H1 (cell line): ENCODE measurements at regions not wholly inside any gene's neighbourhood (a gene's known extent, or its start where the extent isn't known, plus 50 kb on each side); places are given as distances from the start of the nearest gene placed in this dataset.

Experiments
- CHD7 ChIP-seq: fragments of 300-600 bp; sonication (generic); IDR thresholded peaks from 2 replicates; pipeline ENCODE4 v1.7.1; 2012; ENCODE audit warnings: low read length, moderate library complexity, mild to moderate bottlenecking, inconsistent platforms; ENCODE audit not compliant: insufficient replicate concordance
- CTBP2 ChIP-seq: IDR thresholded peaks from 2 replicates; pipeline ENCODE4 v1.7.0; 2011; ENCODE audit warnings: borderline replicate concordance, mild to moderate bottlenecking, moderate library complexity, mixed read lengths, low read length; ENCODE audit not compliant: insufficient read depth, insufficient read length
- FOSL1 ChIP-seq: IDR thresholded peaks from 2 replicates; pipeline ENCODE4 v1.6.1; 2011; ENCODE audit warnings: mild to moderate bottlenecking, low read depth, low read length, moderate library complexity; ENCODE audit not compliant: insufficient read depth
- KDM4A ChIP-seq: IDR thresholded peaks from one replicate; pipeline ENCODE4 v1.7.1; 2012; ENCODE audit warnings: low read depth, mild to moderate bottlenecking, moderate library complexity, low read length, inconsistent platforms; ENCODE audit not compliant: severe bottlenecking
- SP4 ChIP-seq: IDR thresholded peaks from 2 replicates; pipeline ENCODE4 v1.6.1; 2012; ENCODE audit warnings: low read length, inconsistent platforms
- TEAD4 ChIP-seq: IDR thresholded peaks from 2 replicates; pipeline ENCODE4 v1.6.1; 2012; ENCODE audit warnings: low read depth, low read length, inconsistent platforms, mixed read lengths
- ZNF274 ChIP-seq: IDR thresholded peaks from 2 replicates; pipeline ENCODE4 v1.7.0; 2012; ENCODE audit warnings: low read length, borderline replicate concordance; ENCODE audit errors: extremely low read depth
- TF ChIP-seq, protein P1 (sequence below): IDR thresholded peaks from 2 replicates; pipeline ENCODE4 v1.6.1; 2012; ENCODE audit warnings: inconsistent platforms

DNA sequence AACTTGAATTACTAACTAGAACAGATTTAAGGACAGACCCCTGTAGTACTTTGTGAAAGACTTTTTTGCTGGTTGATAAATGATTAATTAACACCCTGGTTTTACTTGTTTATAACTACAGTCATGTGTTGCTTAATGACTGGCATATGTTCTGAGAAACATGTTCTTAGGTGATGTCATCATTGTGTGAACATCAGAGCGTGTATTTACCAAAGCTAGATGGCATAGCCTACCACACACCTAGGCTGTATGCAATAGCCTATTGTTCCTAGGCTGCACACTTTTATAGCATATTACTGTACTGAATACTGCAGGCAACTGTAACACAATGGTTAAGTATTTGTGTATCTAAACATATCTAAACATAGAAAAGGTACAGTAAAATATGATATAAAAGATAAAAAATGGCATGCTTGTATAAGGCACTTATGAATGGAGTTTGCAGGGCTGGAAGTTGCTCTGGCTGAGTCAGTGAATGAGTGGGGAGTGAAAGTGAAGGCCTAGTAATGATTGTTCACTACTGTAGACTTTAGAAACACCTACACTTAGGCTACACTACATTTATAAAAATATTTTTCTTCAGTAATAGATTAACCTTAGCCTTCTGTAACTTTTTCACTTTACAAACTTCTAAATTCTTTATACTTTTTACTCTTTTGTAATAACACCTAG is 260.3 kb downstream of the KCNRG start (continued):
- TF ChIP-seq CHD7, result no peak
- no peak for TF ChIP-seq SP4
- TF ChIP-seq KDM4A, result no peak
- TF ChIP-seq, protein P1, sequence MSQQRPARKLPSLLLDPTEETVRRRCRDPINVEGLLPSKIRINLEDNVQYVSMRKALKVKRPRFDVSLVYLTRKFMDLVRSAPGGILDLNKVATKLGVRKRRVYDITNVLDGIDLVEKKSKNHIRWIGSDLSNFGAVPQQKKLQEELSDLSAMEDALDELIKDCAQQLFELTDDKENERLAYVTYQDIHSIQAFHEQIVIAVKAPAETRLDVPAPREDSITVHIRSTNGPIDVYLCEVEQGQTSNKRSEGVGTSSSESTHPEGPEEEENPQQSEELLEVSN, result no peak
- no peak for TF ChIP-seq ZNF274
- no peak for TF ChIP-seq CTBP2
- TF ChIP-seq TEAD4, result no peak
- TF ChIP-seq FOSL1, result no peak
